ENCODE measurements at regions not wholly inside any gene's neighbourhood (a gene's known extent, or its start where the extent isn't known, plus 50 kb on each side); places are given as distances from the start of the nearest gene placed in this dataset.
A peak's percentile ranks its signal among the peaks of the same experiment; 100 is the strongest.
"Not testable (repeated sequence)": the region's sequence is repeated elsewhere in the genome, so short reads cannot be mapped to it uniquely, and the experiment has no call there.

- DNase-seq (ENCODE audit: low read depth in 2 of 2): not testable (repeated sequence)
Measured at GRCh38 chr11:94235772-94236171, 68.6 kb upstream of the IZUMO1R start.

DNA sequence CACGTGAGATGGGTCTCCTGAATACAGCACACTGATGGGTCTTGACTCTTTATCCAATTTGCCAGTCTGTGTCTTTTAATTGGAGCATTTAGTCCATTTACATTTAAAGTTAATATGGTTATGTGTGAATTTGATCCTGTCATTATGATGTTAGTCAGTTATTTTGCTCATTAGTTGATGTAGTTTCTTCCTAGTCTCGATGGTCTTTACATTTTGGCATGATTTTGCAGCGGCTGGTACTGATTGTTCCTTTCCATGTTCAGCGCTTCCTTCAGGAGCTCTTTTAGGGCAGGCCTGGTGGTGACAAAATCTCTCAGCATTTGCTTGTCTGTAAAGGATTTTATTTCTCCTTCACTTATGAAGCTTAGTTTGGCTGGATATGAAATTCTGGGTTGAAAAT lies 68.0 kb upstream of the IZUMO1R start:
- not testable (repeated sequence) for DNase-seq (ENCODE audit: low read depth in 2 of 2)

DNA sequence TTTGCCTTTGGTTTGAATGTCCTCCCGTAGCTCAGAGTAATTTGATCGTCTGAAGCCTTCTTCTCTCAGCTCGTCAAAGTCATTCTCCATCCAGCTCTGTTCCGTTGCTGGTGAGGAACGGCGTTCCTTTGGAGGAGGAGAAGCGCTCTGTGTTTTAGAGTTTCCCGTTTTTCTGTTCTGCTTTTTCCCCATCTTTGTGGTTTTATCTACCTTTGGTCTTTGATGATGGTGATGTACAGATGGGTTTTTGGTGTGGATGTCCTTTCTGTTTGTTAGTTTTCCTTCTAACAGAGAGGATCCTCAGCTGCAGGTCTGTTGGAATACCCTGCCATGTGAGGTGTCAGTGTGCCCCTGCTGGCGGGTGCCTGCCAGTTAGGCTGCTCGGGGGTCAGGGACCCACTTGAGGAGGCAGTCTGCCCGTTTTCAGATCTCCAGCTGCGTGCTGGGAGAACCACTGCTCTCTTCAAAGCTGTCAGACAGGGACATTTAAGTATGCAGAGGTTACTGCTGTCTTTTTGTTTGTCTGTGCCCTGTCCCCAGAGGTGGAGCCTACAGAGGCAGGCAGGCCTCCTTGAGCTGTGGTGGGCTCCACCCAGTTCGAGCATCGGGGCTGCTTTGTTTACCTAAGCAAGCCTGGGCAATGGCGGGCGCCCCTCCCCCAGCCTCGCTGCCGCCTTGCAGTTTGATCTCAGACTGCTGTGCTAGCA lies 66.8 kb upstream of the IZUMO1R start:
- peak in 1 of 2 donors; percentile 13 for DNase-seq (ENCODE audit: low read depth in 2 of 2)

DNA sequence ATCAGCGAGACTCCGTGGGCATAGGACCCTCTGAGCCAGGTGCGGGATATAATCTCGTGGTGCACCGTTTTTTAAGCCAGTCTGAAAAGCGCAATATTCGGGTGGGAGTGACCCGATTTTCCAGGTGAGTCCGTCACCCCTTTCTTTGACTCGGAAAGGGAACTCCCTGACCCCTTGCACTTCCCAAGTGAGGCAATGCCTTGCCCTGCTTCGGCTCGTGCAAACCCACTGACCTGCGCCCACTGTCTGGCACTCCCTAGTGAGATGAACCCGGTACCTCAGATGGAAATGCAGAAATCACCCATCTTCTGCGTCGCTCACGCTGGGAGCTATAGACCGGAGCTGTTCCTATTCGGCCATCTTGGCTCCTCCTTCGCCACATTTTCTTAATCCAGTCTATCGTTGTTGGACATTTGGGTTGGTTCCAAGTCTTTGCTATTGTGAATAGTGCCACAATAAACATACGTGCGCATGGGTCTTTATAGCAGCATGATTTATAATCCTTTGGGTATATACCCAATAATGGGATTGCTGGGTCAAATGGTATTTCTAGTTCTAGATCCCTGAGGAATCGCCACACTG lies 66.1 kb upstream of the IZUMO1R start:
- peak in 1 of 2 donors; percentile 16 for DNase-seq (ENCODE audit: low read depth in 2 of 2)

GRCh38 chr11:94238774-94239173 lies 65.6 kb upstream of the IZUMO1R start:
- not testable (repeated sequence) for DNase-seq (ENCODE audit: low read depth in 2 of 2)

DNA sequence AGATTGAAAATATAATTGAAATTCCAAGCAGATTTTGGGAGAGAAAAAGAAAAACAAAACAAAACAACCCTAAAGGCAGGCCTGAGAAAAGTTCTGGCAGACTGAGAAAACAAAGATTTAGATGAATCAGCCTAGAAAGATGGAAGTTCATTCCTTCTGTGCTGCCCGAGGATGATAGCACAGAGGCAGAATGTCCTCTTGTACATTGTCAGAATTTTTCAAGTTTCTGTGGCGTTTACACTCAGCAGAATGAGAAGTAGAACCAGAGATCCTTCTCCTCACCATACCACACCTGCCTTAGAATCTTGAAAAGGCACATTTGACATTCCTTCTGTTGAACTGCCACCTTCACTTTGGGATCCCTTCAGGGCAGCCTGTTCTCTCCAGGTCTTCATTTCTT lies 62.5 kb upstream of the IZUMO1R start:
- no peak for DNase-seq (ENCODE audit: low read depth in 2 of 2)

GRCh38 chr11:94243571-94244515 lies 60.5 kb upstream of the IZUMO1R start:
- no peak for DNase-seq (ENCODE audit: low read depth in 2 of 2)

DNA sequence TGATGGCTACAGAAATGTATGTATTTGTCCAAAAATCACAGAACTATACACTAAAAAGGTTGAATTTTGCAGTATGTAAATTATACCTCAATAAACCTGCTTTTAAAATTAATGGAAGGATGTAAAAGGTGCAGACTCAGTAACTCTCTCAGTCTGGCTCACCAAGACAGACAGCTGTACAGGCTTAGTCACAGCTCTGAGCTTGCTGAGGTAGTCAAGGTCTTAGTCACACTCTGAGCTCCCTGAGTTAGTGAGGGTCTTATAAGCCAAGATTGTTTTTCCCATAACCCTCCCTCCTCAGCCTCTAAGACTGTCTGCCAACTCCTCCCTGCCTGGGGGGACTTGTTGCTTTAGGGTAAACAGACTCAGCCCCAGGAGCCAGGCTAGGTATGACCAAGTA lies 59.3 kb upstream of the IZUMO1R start:
- no peak for DNase-seq (ENCODE audit: low read depth in 2 of 2)

DNA sequence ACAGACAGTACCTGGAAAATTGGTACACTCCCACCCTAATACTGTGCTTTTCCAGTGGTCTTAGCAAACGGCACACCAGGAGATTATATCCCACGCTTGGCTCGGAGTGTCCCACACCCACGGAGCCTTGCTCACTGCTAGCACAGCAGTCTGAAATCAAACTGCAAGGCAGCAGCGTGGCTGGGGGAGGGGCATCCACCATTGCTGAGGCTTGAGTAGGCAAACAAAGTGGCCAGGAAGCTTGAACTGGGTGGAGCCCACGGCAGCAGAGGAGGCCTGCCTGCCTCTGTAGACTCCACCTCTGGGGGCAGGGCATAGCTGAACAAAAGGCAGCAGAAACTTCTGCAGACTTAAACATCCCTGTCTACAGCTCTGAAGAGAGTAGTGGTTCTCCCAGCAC lies 56.1 kb upstream of the IZUMO1R start:
- DNase-seq (ENCODE audit: low read depth in 2 of 2): not testable (repeated sequence)

GRCh38 chr11:94254214-94254613 lies 50.2 kb upstream of the IZUMO1R start:
- no peak for DNase-seq (ENCODE audit: low read depth in 2 of 2)
